ENCODE measurements at regions not wholly inside any gene's neighbourhood (a gene's known extent, or its start where the extent isn't known, plus 50 kb on each side); places are given as distances from the start of the nearest gene placed in this dataset.

DNA sequence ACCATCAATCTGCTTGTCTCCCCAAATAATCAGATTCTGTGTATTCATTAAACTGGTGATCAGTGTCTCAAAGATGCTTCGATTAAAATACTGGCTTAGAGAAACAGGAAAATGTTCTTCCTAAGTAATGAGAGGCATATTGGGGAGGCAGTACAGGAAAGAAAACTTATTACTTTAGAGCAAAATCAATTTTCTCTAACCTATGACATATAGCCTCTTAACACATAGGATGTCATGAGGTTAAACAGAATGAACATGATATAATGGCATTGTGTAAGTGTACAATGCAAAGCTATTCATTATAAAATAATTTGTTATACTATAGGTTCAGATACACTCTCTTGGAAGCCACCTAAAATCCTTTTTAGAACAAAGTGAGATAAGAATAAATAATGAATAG is 819.3 kb downstream of the KCNJ2 start:
- DNase-seq = no peak
- H3K9me3 ChIP-seq (ENCODE audit: control insufficient read depth, low read length) = peaks cover 3% of the 10 kb centered on the region
- no peaks in the 10 kb centered on the region for H3K36me3 ChIP-seq (ENCODE audit: control insufficient read depth in 1 of 2, insufficient read depth in 2 of 2, low read length in 1 of 2)
- no peak overlapping the region for H3K4me3 ChIP-seq (ENCODE audit: low read length in 2 of 2)
- 49 to 57% methylated on average over 1 of the region's 1 CpG for WGBS, 2 donors
- no peaks in the 10 kb centered on the region for H3K4me1 ChIP-seq (ENCODE audit: control insufficient read depth in 1 of 2, insufficient read depth in 2 of 2, low read length in 2 of 2)
- ATAC-seq (ENCODE audit: low FRiP score) = no peak
- intact Hi-C loops (cut with DNase I) = no loop called here
- H3K27me3 ChIP-seq (ENCODE audit: control insufficient read depth in 1 of 2, insufficient read depth in 2 of 2, low read length in 1 of 2) = no peaks in the 10 kb centered on the region
- no peak overlapping the region for H3K27ac ChIP-seq (ENCODE audit: low read depth in 1 of 2, low read length in 2 of 2)

DNA sequence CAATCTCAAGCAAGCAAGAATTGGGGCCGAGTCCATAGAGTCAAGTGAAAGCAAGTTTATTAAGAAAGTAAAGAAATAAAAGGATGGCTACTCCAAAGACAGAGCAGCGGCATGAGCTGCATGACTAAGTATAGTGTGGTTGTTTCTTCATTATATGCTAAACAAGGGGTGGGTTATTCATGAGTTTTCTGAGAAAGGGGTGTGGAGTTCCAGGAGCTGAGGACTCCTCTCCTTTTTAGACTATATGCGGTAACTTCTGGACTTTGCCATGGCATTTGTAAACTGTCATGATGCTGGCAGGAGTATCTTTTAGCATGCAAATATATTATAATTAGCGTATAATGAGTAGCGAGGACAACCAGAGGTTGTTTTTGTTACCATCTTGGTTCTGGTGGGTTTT is 819.9 kb downstream of the KCNJ2 start:
- ATAC-seq (ENCODE audit: low FRiP score) = no peak
- H3K4me3 ChIP-seq (ENCODE audit: low read length in 2 of 2) = no peak overlapping the region
- H3K36me3 ChIP-seq (ENCODE audit: control insufficient read depth in 1 of 2, insufficient read depth in 2 of 2, low read length in 1 of 2) = no peaks in the 10 kb centered on the region
- intact Hi-C loops (cut with DNase I) = no loop called here
- no peak overlapping the region for H3K27ac ChIP-seq (ENCODE audit: low read depth in 1 of 2, low read length in 2 of 2)
- H3K27me3 ChIP-seq (ENCODE audit: control insufficient read depth in 1 of 2, insufficient read depth in 2 of 2, low read length in 1 of 2) = no peaks in the 10 kb centered on the region
- 79 to 82% methylated on average over 5 of the region's 5 CpGs for WGBS, 2 donors
- no peaks in the 10 kb centered on the region for H3K4me1 ChIP-seq (ENCODE audit: control insufficient read depth in 1 of 2, insufficient read depth in 2 of 2, low read length in 2 of 2)
- peaks cover 2% of the 10 kb centered on the region for H3K9me3 ChIP-seq (ENCODE audit: control insufficient read depth, low read length)
- no peak for DNase-seq

GRCh38 chr17:70994194-70994593 is 824.9 kb downstream of the KCNJ2 start:
- no peak overlapping the region for H3K27ac ChIP-seq (ENCODE audit: low read depth in 1 of 2, low read length in 2 of 2)
- no peaks in the 10 kb centered on the region for H3K4me1 ChIP-seq (ENCODE audit: control insufficient read depth in 1 of 2, insufficient read depth in 2 of 2, low read length in 2 of 2)
- no peaks in the 10 kb centered on the region for H3K36me3 ChIP-seq (ENCODE audit: control insufficient read depth in 1 of 2, insufficient read depth in 2 of 2, low read length in 1 of 2)
- H3K9me3 ChIP-seq (ENCODE audit: control insufficient read depth, low read length) = no peaks in the 10 kb centered on the region
- H3K4me3 ChIP-seq (ENCODE audit: low read length in 2 of 2) = no peak overlapping the region
- intact Hi-C loops (cut with DNase I) = no loop called here
- ATAC-seq (ENCODE audit: low FRiP score) (no peak), DNase-seq (no peak)
- WGBS, 2 donors = 50 to 61% methylated on average over 2 of the region's 2 CpGs
- H3K27me3 ChIP-seq (ENCODE audit: control insufficient read depth in 1 of 2, insufficient read depth in 2 of 2, low read length in 1 of 2) = no peaks in the 10 kb centered on the region

GRCh38 chr17:70995997-70996396 is 826.7 kb downstream of the KCNJ2 start:
- Histone ChIP-seq H3K27me3 (ENCODE audit: control insufficient read depth in 1 of 2, insufficient read depth in 2 of 2, low read length in 1 of 2) (no peaks in the 10 kb centered on the region), H3K4me3 (ENCODE audit: low read length in 2 of 2) (no peak overlapping the region), H3K36me3 (ENCODE audit: control insufficient read depth in 1 of 2, insufficient read depth in 2 of 2, low read length in 1 of 2) (no peaks in the 10 kb centered on the region), H3K4me1 (ENCODE audit: control insufficient read depth in 1 of 2, insufficient read depth in 2 of 2, low read length in 2 of 2) (no peaks in the 10 kb centered on the region), H3K9me3 (ENCODE audit: control insufficient read depth, low read length) (no peaks in the 10 kb centered on the region), H3K27ac (ENCODE audit: low read depth in 1 of 2, low read length in 2 of 2) (no peak overlapping the region)
- DNase-seq = no peak
- intact Hi-C loops (cut with DNase I) = no loop called here
- no peak for ATAC-seq (ENCODE audit: low FRiP score)

DNA sequence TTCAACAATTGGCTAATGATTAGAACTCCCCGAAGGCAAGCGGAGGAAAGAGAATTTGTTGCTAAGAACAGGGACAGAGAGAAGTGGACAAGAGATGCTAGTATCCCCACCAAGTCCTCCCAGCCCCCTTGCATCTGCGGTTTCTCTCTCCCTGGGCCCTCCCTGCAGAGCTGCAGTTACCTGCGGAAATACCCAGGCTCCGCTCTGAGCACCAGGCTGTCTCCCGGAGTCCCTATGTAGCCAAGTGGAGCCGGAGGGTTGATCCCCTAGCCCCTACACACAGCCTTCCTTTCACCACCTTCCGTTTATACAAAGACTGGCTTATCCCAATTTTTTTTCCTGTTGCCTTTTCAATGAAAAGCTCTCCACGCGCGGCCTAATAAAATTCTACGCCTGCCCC is 834.4 kb downstream of the KCNJ2 start:
- H3K36me3 ChIP-seq (ENCODE audit: control insufficient read depth in 1 of 2, insufficient read depth in 2 of 2, low read length in 1 of 2) = no peaks in the 10 kb centered on the region
- 57 to 63% methylated on average over 12 of the region's 12 CpGs for WGBS, 2 donors

DNA sequence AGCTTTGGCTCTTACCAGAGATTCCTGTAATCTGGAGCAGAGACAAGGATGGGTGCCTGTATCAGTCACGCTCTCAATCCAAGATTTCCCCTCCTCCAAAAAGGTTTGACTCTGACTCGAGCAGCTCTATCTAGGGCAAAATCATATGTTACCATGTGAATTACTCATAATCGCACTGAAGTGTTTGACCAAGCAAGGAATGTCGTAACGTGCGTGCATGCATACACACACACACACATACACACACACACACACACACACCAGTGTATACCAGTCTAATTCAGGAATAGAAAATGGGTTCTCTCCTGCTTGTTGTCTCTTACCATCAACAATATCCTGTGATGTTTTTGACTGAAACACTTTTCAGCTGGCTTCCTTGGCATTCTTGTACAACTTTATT is 835.1 kb downstream of the KCNJ2 start:
- H3K9me3 ChIP-seq (ENCODE audit: control insufficient read depth, low read length) = no peaks in the 10 kb centered on the region
- H3K27me3 ChIP-seq (ENCODE audit: control insufficient read depth in 1 of 2, insufficient read depth in 2 of 2, low read length in 1 of 2) = no peaks in the 10 kb centered on the region
- H3K27ac ChIP-seq (ENCODE audit: low read depth in 1 of 2, low read length in 2 of 2) = no peak overlapping the region
- H3K36me3 ChIP-seq (ENCODE audit: control insufficient read depth in 1 of 2, insufficient read depth in 2 of 2, low read length in 1 of 2) = no peaks in the 10 kb centered on the region
- intact Hi-C loops (cut with DNase I) = no loop called here
- no peaks in the 10 kb centered on the region for H3K4me1 ChIP-seq (ENCODE audit: control insufficient read depth in 1 of 2, insufficient read depth in 2 of 2, low read length in 2 of 2)
- WGBS, 2 donors = 85 to 87% methylated on average over 6 of the region's 6 CpGs
- no peak for ATAC-seq (ENCODE audit: low FRiP score)
- no peak overlapping the region for H3K4me3 ChIP-seq (ENCODE audit: low read length in 2 of 2)
- DNase-seq = no peak

More for the DNA sequence above, 834.4 kb downstream of the KCNJ2 start:
- intact Hi-C loops (cut with DNase I) = no loop called here
- no peak for ATAC-seq (ENCODE audit: low FRiP score)
- Histone ChIP-seq H3K9me3 (ENCODE audit: control insufficient read depth, low read length) (no peaks in the 10 kb centered on the region), H3K27ac (ENCODE audit: low read depth in 1 of 2, low read length in 2 of 2) (no peak overlapping the region), H3K27me3 (ENCODE audit: control insufficient read depth in 1 of 2, insufficient read depth in 2 of 2, low read length in 1 of 2) (no peaks in the 10 kb centered on the region), H3K4me1 (ENCODE audit: control insufficient read depth in 1 of 2, insufficient read depth in 2 of 2, low read length in 2 of 2) (no peaks in the 10 kb centered on the region), H3K4me3 (ENCODE audit: low read length in 2 of 2) (no peak overlapping the region)
- DNase-seq = no peak

GRCh38 chr17:71011391-71011790 is 842.1 kb downstream of the KCNJ2 start:
- intact Hi-C loops (cut with DNase I) = no loop called here
- Histone ChIP-seq H3K9me3 (ENCODE audit: control insufficient read depth, low read length) (no peaks in the 10 kb centered on the region), H3K4me1 (ENCODE audit: control insufficient read depth in 1 of 2, insufficient read depth in 2 of 2, low read length in 2 of 2) (no peaks in the 10 kb centered on the region), H3K4me3 (ENCODE audit: low read length in 2 of 2) (no peak overlapping the region), H3K36me3 (ENCODE audit: control insufficient read depth in 1 of 2, insufficient read depth in 2 of 2, low read length in 1 of 2) (no peaks in the 10 kb centered on the region), H3K27ac (ENCODE audit: low read depth in 1 of 2, low read length in 2 of 2) (no peak overlapping the region), H3K27me3 (ENCODE audit: control insufficient read depth in 1 of 2, insufficient read depth in 2 of 2, low read length in 1 of 2) (no peaks in the 10 kb centered on the region)
- ATAC-seq (ENCODE audit: low FRiP score) = no peak
- DNase-seq = no peak
- WGBS, 2 donors = 31 to 36% methylated on average over 4 of the region's 4 CpGs

DNA sequence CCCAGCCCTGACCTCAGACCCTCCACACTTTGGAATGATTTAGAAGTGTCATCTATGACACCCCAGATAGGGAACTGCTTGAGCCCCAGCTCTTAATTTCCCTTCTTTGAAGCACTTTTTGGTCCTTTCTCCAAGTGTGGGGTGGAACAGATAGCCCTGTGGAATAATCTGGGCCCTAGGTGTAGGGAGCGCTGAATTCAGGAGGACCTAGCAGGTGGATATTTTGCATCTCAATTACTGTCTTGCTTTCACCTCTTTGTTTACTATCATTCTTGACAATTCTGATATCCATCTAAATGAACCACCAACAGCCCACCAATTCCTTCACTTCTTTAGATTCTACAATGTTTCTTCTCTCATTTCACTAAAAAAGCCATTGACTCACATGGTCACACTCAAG is 850.4 kb downstream of the KCNJ2 start:
- H3K9me3 ChIP-seq (ENCODE audit: control insufficient read depth, low read length) = no peaks in the 10 kb centered on the region
- no peaks in the 10 kb centered on the region for H3K4me1 ChIP-seq (ENCODE audit: control insufficient read depth in 1 of 2, insufficient read depth in 2 of 2, low read length in 2 of 2)
- no peaks in the 10 kb centered on the region for H3K36me3 ChIP-seq (ENCODE audit: control insufficient read depth in 1 of 2, insufficient read depth in 2 of 2, low read length in 1 of 2)
- DNase-seq (no peak), ATAC-seq (ENCODE audit: low FRiP score) (no peak)
- intact Hi-C loops (cut with DNase I) = no loop called here
- no peak overlapping the region for H3K4me3 ChIP-seq (ENCODE audit: low read length in 2 of 2)
- H3K27ac ChIP-seq (ENCODE audit: low read depth in 1 of 2, low read length in 2 of 2) = no peak overlapping the region
- 88 to 98% methylated on average over 1 of the region's 1 CpG for WGBS, 2 donors
- H3K27me3 ChIP-seq (ENCODE audit: control insufficient read depth in 1 of 2, insufficient read depth in 2 of 2, low read length in 1 of 2) = no peaks in the 10 kb centered on the region

GRCh38 chr17:71022758-71023157 is 853.4 kb downstream of the KCNJ2 start:
- no peak overlapping the region for H3K27ac ChIP-seq (ENCODE audit: low read depth in 1 of 2, low read length in 2 of 2)
- no peaks in the 10 kb centered on the region for H3K36me3 ChIP-seq (ENCODE audit: control insufficient read depth in 1 of 2, insufficient read depth in 2 of 2, low read length in 1 of 2)
- no peaks in the 10 kb centered on the region for H3K27me3 ChIP-seq (ENCODE audit: control insufficient read depth in 1 of 2, insufficient read depth in 2 of 2, low read length in 1 of 2)
- H3K4me3 ChIP-seq (ENCODE audit: low read length in 2 of 2) = no peak overlapping the region
- H3K9me3 ChIP-seq (ENCODE audit: control insufficient read depth, low read length) = no peaks in the 10 kb centered on the region
- H3K4me1 ChIP-seq (ENCODE audit: control insufficient read depth in 1 of 2, insufficient read depth in 2 of 2, low read length in 2 of 2) = no peaks in the 10 kb centered on the region
- ATAC-seq (ENCODE audit: low FRiP score) = no peak
- intact Hi-C loops (cut with DNase I) = no loop called here
- WGBS, 2 donors = 57 to 70% methylated on average over 3 of the region's 3 CpGs
- DNase-seq = no peak
